ENCODE measurements at regions not wholly inside any gene's neighbourhood (a gene's known extent, or its start where the extent isn't known, plus 50 kb on each side); places are given as distances from the start of the nearest gene placed in this dataset.

DNA sequence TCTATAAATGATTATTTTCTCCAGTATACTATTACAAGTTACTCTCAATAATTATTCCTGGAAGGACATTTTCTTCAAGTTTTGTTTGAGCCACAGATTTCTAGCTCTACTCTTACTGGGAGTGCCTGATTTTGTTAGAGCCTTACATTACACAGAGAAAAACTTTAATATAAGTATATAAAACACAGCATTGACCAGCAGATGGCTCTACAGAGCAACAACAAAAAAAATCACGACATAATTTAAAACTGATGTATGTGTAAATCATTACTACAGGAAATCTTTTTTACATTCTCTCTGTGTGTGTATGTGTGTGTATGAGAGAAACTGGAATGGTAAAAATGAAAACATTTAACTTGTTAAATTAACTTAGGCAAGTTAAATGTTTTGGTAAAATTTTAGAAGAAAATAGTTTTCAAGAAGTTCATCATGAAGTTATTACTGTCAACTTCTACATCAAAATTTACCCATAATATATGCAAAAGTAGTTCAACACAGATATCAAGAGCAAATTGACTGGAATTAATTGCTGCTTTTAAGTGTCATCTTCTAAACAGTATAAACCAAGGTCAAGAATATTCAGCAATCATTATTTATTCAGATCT lies 103.3 kb downstream of the MDH1 start:
- Histone ChIP-seq H3K27ac (no peak overlapping the region), H3K27me3 (no peaks in the 10 kb centered on the region), H3K4me3 (replicated peaks in 1 of 3) (no peak overlapping the region), H3K9me3 (no peaks in the 10 kb centered on the region), H3K36me3 (no peaks in the 10 kb centered on the region), H3K4me1 (no peaks in the 10 kb centered on the region)
- TF ChIP-seq, protein P1, sequence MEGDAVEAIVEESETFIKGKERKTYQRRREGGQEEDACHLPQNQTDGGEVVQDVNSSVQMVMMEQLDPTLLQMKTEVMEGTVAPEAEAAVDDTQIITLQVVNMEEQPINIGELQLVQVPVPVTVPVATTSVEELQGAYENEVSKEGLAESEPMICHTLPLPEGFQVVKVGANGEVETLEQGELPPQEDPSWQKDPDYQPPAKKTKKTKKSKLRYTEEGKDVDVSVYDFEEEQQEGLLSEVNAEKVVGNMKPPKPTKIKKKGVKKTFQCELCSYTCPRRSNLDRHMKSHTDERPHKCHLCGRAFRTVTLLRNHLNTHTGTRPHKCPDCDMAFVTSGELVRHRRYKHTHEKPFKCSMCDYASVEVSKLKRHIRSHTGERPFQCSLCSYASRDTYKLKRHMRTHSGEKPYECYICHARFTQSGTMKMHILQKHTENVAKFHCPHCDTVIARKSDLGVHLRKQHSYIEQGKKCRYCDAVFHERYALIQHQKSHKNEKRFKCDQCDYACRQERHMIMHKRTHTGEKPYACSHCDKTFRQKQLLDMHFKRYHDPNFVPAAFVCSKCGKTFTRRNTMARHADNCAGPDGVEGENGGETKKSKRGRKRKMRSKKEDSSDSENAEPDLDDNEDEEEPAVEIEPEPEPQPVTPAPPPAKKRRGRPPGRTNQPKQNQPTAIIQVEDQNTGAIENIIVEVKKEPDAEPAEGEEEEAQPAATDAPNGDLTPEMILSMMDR (IDR thresholded peaks at IDR 0.05), result peak in 5 of 6 experiments; percentile 12 to 65 (median 54)
- no peak for TF ChIP-seq POLR2A (IDR thresholded peaks at IDR 0.05)
- 2% methylated on average over 1 of the region's 1 CpG for WGBS, 2 donors
- DNase-seq, result no peak
- intact Hi-C loops (cut with DNase I), result loop anchor here (10.0 kb wide), 1 partner anchor 173 kb away; no protein-coding TSS in a partner anchor

DNA sequence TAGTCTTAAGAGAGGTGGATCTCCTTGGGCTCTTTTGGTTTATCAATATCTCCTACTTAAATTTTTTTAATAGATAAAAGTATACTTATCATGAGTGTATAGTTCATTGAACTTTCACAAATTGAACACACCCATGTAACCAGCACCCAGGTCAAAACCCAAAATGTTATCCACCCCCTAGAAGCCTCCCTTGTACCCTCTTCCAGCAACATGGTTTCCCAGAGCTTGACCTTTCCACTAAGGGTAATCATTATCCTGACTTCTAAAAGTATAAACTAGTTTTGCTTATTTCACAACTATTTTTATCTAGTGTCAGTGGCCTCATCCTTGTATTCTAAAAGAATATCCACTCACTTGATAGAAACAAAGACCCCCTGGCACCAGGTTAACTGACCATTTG lies 106.8 kb downstream of the MDH1 start:
- H3K9me3 ChIP-seq, result no peaks in the 10 kb centered on the region
- H3K36me3 ChIP-seq, result no peaks in the 10 kb centered on the region
- no peak overlapping the region for H3K27ac ChIP-seq
- intact Hi-C loops (cut with DNase I), result loop anchor here (10.0 kb wide), 1 partner anchor 169 kb away; no protein-coding TSS in a partner anchor
- no peak for DNase-seq
- H3K27me3 ChIP-seq, result no peaks in the 10 kb centered on the region
- no peaks in the 10 kb centered on the region for H3K4me1 ChIP-seq
- H3K4me3 ChIP-seq (replicated peaks in 1 of 3), result no peak overlapping the region
- no peak for TF ChIP-seq POLR2A (IDR thresholded peaks at IDR 0.05)
- TF ChIP-seq, protein P1 (IDR thresholded peaks at IDR 0.05), result no peak

DNA sequence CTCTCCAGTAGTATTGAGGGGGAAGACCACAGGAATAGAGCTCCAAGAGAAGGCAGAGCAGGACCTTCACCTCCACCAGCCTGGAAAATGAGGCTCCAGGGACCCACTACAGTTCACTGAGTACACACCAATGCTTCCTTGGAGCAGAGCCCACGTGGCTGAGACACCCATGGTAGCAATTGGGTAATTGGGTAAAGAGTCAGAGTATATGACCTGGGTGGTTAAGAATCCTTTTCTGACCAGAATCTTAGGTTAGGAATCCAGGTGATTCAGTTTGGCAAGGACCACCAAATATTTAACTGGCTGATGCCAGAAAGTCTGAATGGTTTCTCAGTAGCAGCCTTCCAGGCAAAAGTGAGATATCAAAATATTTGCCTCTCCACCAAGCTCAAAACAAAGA lies 107.7 kb downstream of the MDH1 start:
- Histone ChIP-seq H3K4me3 (replicated peaks in 1 of 3) (no peak overlapping the region), H3K4me1 (no peaks in the 10 kb centered on the region), H3K27ac (no peak overlapping the region), H3K36me3 (no peaks in the 10 kb centered on the region), H3K9me3 (no peaks in the 10 kb centered on the region), H3K27me3 (no peaks in the 10 kb centered on the region)
- WGBS, 2 donors, result 0 to 22% methylated on average over 1 of the region's 1 CpG
- TF ChIP-seq, protein P1 (IDR thresholded peaks at IDR 0.05), result no peak
- no peak for TF ChIP-seq POLR2A (IDR thresholded peaks at IDR 0.05)
- no peak for DNase-seq
- intact Hi-C loops (cut with DNase I), result loop anchor here (10.0 kb wide), 1 partner anchor 168 kb away; no protein-coding TSS in a partner anchor

DNA sequence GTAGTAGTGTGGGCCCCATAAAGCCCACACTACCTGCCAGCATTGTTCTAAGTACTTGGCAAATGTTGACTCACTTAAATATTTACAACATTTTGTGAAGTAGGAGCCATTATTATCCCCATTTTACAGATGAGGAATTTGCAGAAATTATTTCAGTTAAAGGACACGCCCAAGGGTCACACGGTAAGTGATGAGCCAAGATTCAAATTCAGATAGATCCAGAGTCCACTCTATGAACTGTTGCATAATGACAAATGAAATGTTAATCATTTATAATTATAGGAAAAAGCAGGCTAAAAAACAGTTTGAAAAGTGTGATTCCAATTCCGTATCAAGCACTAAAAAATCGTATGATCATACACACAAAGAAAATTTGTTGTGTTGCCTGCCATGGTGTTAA lies 108.4 kb downstream of the MDH1 start:
- TF ChIP-seq POLR2A (IDR thresholded peaks at IDR 0.05), result no peak
- TF ChIP-seq, protein P1 (IDR thresholded peaks at IDR 0.05), result no peak
- H3K27me3 ChIP-seq, result no peaks in the 10 kb centered on the region
- no peaks in the 10 kb centered on the region for H3K36me3 ChIP-seq
- H3K4me1 ChIP-seq, result no peaks in the 10 kb centered on the region
- no peaks in the 10 kb centered on the region for H3K9me3 ChIP-seq
- no peak for DNase-seq
- no peak overlapping the region for H3K27ac ChIP-seq
- WGBS, 2 donors, result 93 to 96% methylated on average over 4 of the region's 4 CpGs
- no peak overlapping the region for H3K4me3 ChIP-seq (replicated peaks in 1 of 3)
- intact Hi-C loops (cut with DNase I), result loop anchor here (10.0 kb wide), 1 partner anchor 168 kb away; no protein-coding TSS in a partner anchor

DNA sequence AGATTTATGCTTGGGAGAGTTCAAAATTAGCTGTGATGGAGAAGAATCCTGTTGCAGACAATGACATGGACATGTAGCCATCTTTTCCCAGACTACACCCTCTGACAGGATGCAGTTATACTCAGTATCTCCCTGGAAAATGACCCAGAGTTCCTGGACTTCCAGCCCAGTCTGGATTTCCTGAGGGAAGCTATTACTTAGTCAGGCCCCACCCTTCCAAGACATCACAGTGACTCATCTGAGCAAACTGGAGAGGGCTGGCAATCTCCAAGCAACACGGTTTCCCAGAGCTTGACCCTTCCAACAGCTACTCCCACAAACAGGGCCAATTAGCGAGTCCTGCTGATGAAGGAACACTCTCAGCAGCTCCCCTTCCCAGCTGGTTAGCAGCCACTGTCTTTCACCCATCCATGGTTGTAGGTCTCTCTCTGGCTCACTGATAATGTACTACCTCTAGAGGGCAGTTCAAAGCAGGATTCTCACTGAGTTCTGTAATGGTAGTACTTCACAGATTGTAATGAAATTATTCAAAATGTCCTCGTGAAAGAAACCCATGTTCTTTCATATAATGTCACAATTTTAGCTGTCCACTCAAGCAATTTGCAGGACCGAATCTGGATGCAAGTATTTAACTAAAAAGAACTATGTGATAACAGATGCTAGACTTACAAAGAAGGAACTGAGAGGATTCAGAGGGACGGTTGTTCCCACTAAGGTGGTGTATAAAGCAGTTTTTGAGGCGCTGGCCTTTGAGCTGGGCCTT lies 110.2 kb downstream of the MDH1 start:
- no peaks in the 10 kb centered on the region for H3K36me3 ChIP-seq
- H3K4me3 ChIP-seq (replicated peaks in 1 of 3), result no peak overlapping the region
- TF ChIP-seq POLR2A (IDR thresholded peaks at IDR 0.05), result no peak
- TF ChIP-seq, protein P1 (IDR thresholded peaks at IDR 0.05), result peak in 3 of 6 experiments; percentile 27 to 29 (median 28)
- intact Hi-C loops (cut with DNase I), result loop anchor here (10.0 kb wide), 1 partner anchor 166 kb away; no protein-coding TSS in a partner anchor
- peak in 1 of 2 donors; percentile 16 for DNase-seq
- no peaks in the 10 kb centered on the region for H3K27me3 ChIP-seq
- WGBS, 2 donors, result 48 to 57% methylated on average over 5 to 6 of the region's 6 CpGs
- no peak overlapping the region for H3K27ac ChIP-seq
- H3K9me3 ChIP-seq, result no peaks in the 10 kb centered on the region
- no peaks in the 10 kb centered on the region for H3K4me1 ChIP-seq
